ENCODE measurements at regions not wholly inside any gene's neighbourhood (a gene's known extent, or its start where the extent isn't known, plus 50 kb on each side); places are given as distances from the start of the nearest gene placed in this dataset.

DNA sequence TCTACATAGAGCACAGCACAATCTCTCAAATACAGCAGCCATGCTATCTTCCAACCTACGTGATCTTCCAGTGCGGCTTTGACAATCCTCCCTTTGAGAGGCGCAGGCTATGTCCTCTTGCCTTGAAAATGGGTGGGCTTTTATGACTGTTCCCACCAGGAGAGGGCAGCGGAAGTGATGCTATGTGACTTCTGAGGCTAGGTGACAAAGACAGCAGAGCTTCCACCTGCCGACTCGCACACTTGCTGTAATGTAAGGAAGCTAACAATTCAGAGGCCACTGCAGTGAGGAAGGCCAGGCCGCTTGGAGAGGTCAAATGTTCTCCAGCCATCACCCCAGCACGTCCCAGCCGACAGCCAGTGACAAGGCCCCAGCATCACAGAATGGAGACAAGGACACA lies 65.8 kb downstream of the MRPL57 start:
- TF ChIP-seq USF2 (IDR thresholded peaks at IDR 0.05; ENCODE audit: borderline replicate concordance, low read depth, low read length): no peak
- TF ChIP-seq CHD2 (IDR thresholded peaks at IDR 0.05; ENCODE audit: low read length, partially characterized antibody): no peak
- TF ChIP-seq IRF3 (IDR thresholded peaks at IDR 0.05; ENCODE audit: low read depth, low read length): no peak
- TF ChIP-seq EZH2phosphoT487 (IDR thresholded peaks at IDR 0.05; ENCODE audit: borderline replicate concordance, low read depth): no peak
- TF ChIP-seq, protein P1, sequence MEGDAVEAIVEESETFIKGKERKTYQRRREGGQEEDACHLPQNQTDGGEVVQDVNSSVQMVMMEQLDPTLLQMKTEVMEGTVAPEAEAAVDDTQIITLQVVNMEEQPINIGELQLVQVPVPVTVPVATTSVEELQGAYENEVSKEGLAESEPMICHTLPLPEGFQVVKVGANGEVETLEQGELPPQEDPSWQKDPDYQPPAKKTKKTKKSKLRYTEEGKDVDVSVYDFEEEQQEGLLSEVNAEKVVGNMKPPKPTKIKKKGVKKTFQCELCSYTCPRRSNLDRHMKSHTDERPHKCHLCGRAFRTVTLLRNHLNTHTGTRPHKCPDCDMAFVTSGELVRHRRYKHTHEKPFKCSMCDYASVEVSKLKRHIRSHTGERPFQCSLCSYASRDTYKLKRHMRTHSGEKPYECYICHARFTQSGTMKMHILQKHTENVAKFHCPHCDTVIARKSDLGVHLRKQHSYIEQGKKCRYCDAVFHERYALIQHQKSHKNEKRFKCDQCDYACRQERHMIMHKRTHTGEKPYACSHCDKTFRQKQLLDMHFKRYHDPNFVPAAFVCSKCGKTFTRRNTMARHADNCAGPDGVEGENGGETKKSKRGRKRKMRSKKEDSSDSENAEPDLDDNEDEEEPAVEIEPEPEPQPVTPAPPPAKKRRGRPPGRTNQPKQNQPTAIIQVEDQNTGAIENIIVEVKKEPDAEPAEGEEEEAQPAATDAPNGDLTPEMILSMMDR (IDR thresholded peaks at IDR 0.05): 0 out of 2 replicates have a peak, but pooled peaks have one; percentile 9
- TF ChIP-seq SIN3A (IDR thresholded peaks at IDR 0.05; ENCODE audit: borderline replicate concordance, low read depth, low read length): no peak
- no peak for TF ChIP-seq TCF12 (IDR thresholded peaks at IDR 0.05)
- TF ChIP-seq ELF1 (IDR thresholded peaks at IDR 0.05): no peak
- TF ChIP-seq, protein P2, sequence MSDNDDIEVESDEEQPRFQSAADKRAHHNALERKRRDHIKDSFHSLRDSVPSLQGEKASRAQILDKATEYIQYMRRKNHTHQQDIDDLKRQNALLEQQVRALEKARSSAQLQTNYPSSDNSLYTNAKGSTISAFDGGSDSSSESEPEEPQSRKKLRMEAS (IDR thresholded peaks at IDR 0.05; ENCODE audit: low read depth): no peak
- TF ChIP-seq, protein P3, sequence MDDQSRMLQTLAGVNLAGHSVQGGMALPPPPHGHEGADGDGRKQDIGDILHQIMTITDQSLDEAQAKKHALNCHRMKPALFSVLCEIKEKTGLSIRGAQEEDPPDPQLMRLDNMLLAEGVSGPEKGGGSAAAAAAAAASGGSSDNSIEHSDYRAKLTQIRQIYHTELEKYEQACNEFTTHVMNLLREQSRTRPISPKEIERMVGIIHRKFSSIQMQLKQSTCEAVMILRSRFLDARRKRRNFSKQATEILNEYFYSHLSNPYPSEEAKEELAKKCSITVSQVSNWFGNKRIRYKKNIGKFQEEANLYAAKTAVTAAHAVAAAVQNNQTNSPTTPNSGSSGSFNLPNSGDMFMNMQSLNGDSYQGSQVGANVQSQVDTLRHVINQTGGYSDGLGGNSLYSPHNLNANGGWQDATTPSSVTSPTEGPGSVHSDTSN (IDR thresholded peaks at IDR 0.05): no peak
- no peak for TF ChIP-seq RXRA (IDR thresholded peaks at IDR 0.05; ENCODE audit: borderline replicate concordance, low read depth)
- TF ChIP-seq GATA2 (CRISPR knock-in tag; IDR thresholded peaks at IDR 0.05): no peak
- TF ChIP-seq NFIC (IDR thresholded peaks at IDR 0.05; ENCODE audit: borderline replicate concordance): no peak
- no peak for TF ChIP-seq YY1 (IDR thresholded peaks at IDR 0.05; ENCODE audit: low read depth)

Data from SK-N-SH (cell line).